ENCODE measurements at regions not wholly inside any gene's neighbourhood (a gene's known extent, or its start where the extent isn't known, plus 50 kb on each side); places are given as distances from the start of the nearest gene placed in this dataset.
"Not testable (repeated sequence)": the region's sequence is repeated elsewhere in the genome, so short reads cannot be mapped to it uniquely, and the experiment has no call there.

DNA sequence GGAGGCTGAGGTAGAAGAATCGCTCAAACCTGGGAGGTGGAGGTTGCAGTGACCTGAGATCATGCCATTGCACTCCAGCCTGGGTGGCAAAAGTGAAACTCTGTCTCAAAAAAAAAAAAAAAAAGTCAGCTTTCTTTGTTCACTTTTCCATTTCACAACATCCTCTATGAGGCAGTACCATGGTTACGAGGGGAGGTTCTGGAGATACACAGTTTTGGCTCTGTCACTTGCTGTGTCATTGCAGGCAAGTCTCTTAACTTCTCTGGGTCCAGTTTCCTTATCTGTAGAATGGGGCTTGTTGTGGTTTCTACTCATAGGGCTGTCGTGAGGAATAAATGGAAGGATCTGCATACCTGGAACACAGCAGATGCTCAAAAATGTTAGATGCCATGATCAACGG, 75.6 kb upstream of the SLC24A4 start:
- H3K4me3 ChIP-seq (ENCODE audit: low read length in 2 of 2) = no peak overlapping the region
- no peak overlapping the region for H3K4me2 ChIP-seq (ENCODE audit: insufficient read depth, low read length, poor library complexity, severe bottlenecking)
- no peak overlapping the region for H3K4ac ChIP-seq (ENCODE audit: low read length)
- no peak overlapping the region for H2BK12ac ChIP-seq (ENCODE audit: low read length)
- no peak overlapping the region for H3K14ac ChIP-seq (ENCODE audit: low read length)
- H2BK5ac ChIP-seq (ENCODE audit: low read length) = no peak overlapping the region
- no peak overlapping the region for H3K18ac ChIP-seq (ENCODE audit: low read length)
- H3K4me1 ChIP-seq (ENCODE audit: control insufficient read depth in 2 of 2, insufficient read depth in 1 of 2, low read depth in 1 of 2, low read length in 2 of 2) = peaks cover 0 to 2% of the 10 kb centered on the region in 2 donors
- no peak overlapping the region for H4K91ac ChIP-seq (ENCODE audit: low read depth, low read length, poor library complexity)
- no peak overlapping the region for H2BK120ac ChIP-seq (ENCODE audit: low read depth, low read length)
- H3K27ac ChIP-seq (replicated peaks; ENCODE audit: low read length) = no peak overlapping the region
- H3K23ac ChIP-seq (ENCODE audit: low read depth, low read length, poor library complexity) = no peak overlapping the region
- no peak overlapping the region for H2AFZ ChIP-seq (ENCODE audit: low read length)
- no peak for DNase-seq (ENCODE audit: low spot score)
- H3K79me1 ChIP-seq (ENCODE audit: low read depth, low read length) = no peaks in the 10 kb centered on the region
- H3K27me3 ChIP-seq (ENCODE audit: control insufficient read depth in 3 of 3, insufficient read depth in 3 of 3, low read depth in 1 of 3, low read length in 3 of 3) = peaks cover 0 to 8% (median under 1%) of the 10 kb centered on the region in 3 experiments
- H3K9ac ChIP-seq (ENCODE audit: low read depth, low read length, poor library complexity) = no peak overlapping the region
- no peak overlapping the region for H2AK5ac ChIP-seq (ENCODE audit: low read depth, low read length)
- WGBS, 2 donors (ENCODE audit: extremely low coverage in 2 of 2, insufficient read length in 2 of 2, insufficient replicate concordance in 1 of 2) = no CpG with 5 or more reads among the region's 4 CpGs
- peaks cover 6 to 13% of the 10 kb centered on the region in 2 donors for H3K9me3 ChIP-seq (replicated peaks in 1 of 2; ENCODE audit: control insufficient read depth in 2 of 2, insufficient read depth in 1 of 2, low read depth in 1 of 2, low read length in 2 of 2)
- H3K36me3 ChIP-seq (replicated peaks in 1 of 2; ENCODE audit: control insufficient read depth in 2 of 2, insufficient read depth in 2 of 2, low read length in 2 of 2) = peaks cover 0 to 2% of the 10 kb centered on the region in 2 donors
- H4K8ac ChIP-seq (ENCODE audit: low read depth, low read length) = no peak overlapping the region
- no peak overlapping the region for H2BK15ac ChIP-seq (ENCODE audit: low read length)

DNA sequence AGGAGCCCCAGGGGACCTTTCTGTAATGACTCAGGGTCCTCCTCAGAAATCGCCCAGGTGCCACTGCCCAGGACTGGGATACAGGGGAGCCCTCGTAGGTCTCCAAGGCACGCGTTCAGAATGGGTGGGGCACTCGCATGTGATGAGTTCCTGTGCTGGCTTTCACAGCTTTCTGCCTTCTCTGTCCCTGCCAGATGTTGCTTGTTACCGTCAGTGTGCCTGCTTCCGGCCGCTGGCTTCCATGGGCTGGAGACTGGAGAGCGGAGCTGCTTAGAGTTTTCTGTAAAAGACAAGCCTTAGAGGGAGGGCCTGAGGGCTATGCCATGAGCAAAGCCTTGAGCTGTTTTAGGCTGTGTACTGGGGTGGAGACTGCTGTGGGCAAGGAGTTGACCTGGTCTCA, 75.0 kb upstream of the SLC24A4 start:
- Histone ChIP-seq H3K23ac (ENCODE audit: low read depth, low read length, poor library complexity) (no peak overlapping the region), H2AK5ac (ENCODE audit: low read depth, low read length) (no peak overlapping the region), H2AFZ (ENCODE audit: low read length) (no peak overlapping the region), H3K79me1 (ENCODE audit: low read depth, low read length) (no peaks in the 10 kb centered on the region), H3K9me3 (replicated peaks in 1 of 2; ENCODE audit: control insufficient read depth in 2 of 2, insufficient read depth in 1 of 2, low read depth in 1 of 2, low read length in 2 of 2) (peaks cover 6 to 13% of the 10 kb centered on the region in 2 donors), H2BK12ac (ENCODE audit: low read length) (no peak overlapping the region), H3K4ac (ENCODE audit: low read length) (no peak overlapping the region), H3K36me3 (replicated peaks in 1 of 2; ENCODE audit: control insufficient read depth in 2 of 2, insufficient read depth in 2 of 2, low read length in 2 of 2) (peaks cover 0 to 2% of the 10 kb centered on the region in 2 donors), H3K9ac (ENCODE audit: low read depth, low read length, poor library complexity) (no peak overlapping the region), H3K27ac (replicated peaks; ENCODE audit: low read length) (no peak overlapping the region), H4K8ac (ENCODE audit: low read depth, low read length) (no peak overlapping the region), H3K4me3 (ENCODE audit: low read length in 2 of 2) (no peak overlapping the region), H2BK15ac (ENCODE audit: low read length) (no peak overlapping the region), H2BK5ac (ENCODE audit: low read length) (no peak overlapping the region), H3K14ac (ENCODE audit: low read length) (no peak overlapping the region), H4K91ac (ENCODE audit: low read depth, low read length, poor library complexity) (no peak overlapping the region), H3K4me1 (ENCODE audit: control insufficient read depth in 2 of 2, insufficient read depth in 1 of 2, low read depth in 1 of 2, low read length in 2 of 2) (peaks cover 0 to 3% of the 10 kb centered on the region in 2 donors), H3K27me3 (ENCODE audit: control insufficient read depth in 3 of 3, insufficient read depth in 3 of 3, low read depth in 1 of 3, low read length in 3 of 3) (peaks cover 0 to 10% (median 6%) of the 10 kb centered on the region in 3 experiments), H2BK120ac (ENCODE audit: low read depth, low read length) (no peak overlapping the region), H3K18ac (ENCODE audit: low read length) (no peak overlapping the region), H3K4me2 (ENCODE audit: insufficient read depth, low read length, poor library complexity, severe bottlenecking) (no peak overlapping the region)
- WGBS, 2 donors (ENCODE audit: extremely low coverage in 2 of 2, insufficient read length in 2 of 2, insufficient replicate concordance in 1 of 2) = no CpG with 5 or more reads among the region's 9 CpGs
- DNase-seq (ENCODE audit: low spot score) = no peak

GRCh38 chr14:92248696-92249095, 74.3 kb upstream of the SLC24A4 start:
- WGBS, 2 donors (ENCODE audit: extremely low coverage in 2 of 2, insufficient read length in 2 of 2, insufficient replicate concordance in 1 of 2) = no CpG with 5 or more reads among the region's 3 CpGs
- H3K4ac ChIP-seq (ENCODE audit: low read length) = no peak overlapping the region
- H2BK5ac ChIP-seq (ENCODE audit: low read length) = no peak overlapping the region
- no peak overlapping the region for H2BK120ac ChIP-seq (ENCODE audit: low read depth, low read length)
- no peak overlapping the region for H3K18ac ChIP-seq (ENCODE audit: low read length)
- peaks cover 6 to 11% of the 10 kb centered on the region in 2 donors for H3K9me3 ChIP-seq (replicated peaks in 1 of 2; ENCODE audit: control insufficient read depth in 2 of 2, insufficient read depth in 1 of 2, low read depth in 1 of 2, low read length in 2 of 2)
- no peak overlapping the region for H4K91ac ChIP-seq (ENCODE audit: low read depth, low read length, poor library complexity)
- peaks cover 3 to 8% of the 10 kb centered on the region in 2 donors for H3K4me1 ChIP-seq (ENCODE audit: control insufficient read depth in 2 of 2, insufficient read depth in 1 of 2, low read depth in 1 of 2, low read length in 2 of 2)
- no peak overlapping the region for H4K8ac ChIP-seq (ENCODE audit: low read depth, low read length)
- H3K4me2 ChIP-seq (ENCODE audit: insufficient read depth, low read length, poor library complexity, severe bottlenecking) = no peak overlapping the region
- no peak overlapping the region for H2AK5ac ChIP-seq (ENCODE audit: low read depth, low read length)
- no peak overlapping the region for H2BK12ac ChIP-seq (ENCODE audit: low read length)
- H2AFZ ChIP-seq (ENCODE audit: low read length) = no peak overlapping the region
- no peak overlapping the region for H3K9ac ChIP-seq (ENCODE audit: low read depth, low read length, poor library complexity)
- H3K79me1 ChIP-seq (ENCODE audit: low read depth, low read length) = no peaks in the 10 kb centered on the region
- H3K23ac ChIP-seq (ENCODE audit: low read depth, low read length, poor library complexity) = no peak overlapping the region
- H3K14ac ChIP-seq (ENCODE audit: low read length) = no peak overlapping the region
- no peak overlapping the region for H2BK15ac ChIP-seq (ENCODE audit: low read length)
- H3K36me3 ChIP-seq (replicated peaks in 1 of 2; ENCODE audit: control insufficient read depth in 2 of 2, insufficient read depth in 2 of 2, low read length in 2 of 2) = peaks cover 0 to 2% of the 10 kb centered on the region in 2 donors
- peaks cover 0 to 17% (median 12%) of the 10 kb centered on the region in 3 experiments for H3K27me3 ChIP-seq (ENCODE audit: control insufficient read depth in 3 of 3, insufficient read depth in 3 of 3, low read depth in 1 of 3, low read length in 3 of 3)
- H3K27ac ChIP-seq (replicated peaks; ENCODE audit: low read length) = no peak overlapping the region
- no peak for DNase-seq (ENCODE audit: low spot score)
- no peak overlapping the region for H3K4me3 ChIP-seq (ENCODE audit: low read length in 2 of 2)

GRCh38 chr14:92250366-92250765, 72.6 kb upstream of the SLC24A4 start:
- peaks cover 3 to 10% of the 10 kb centered on the region in 2 donors for H3K4me1 ChIP-seq (ENCODE audit: control insufficient read depth in 2 of 2, insufficient read depth in 1 of 2, low read depth in 1 of 2, low read length in 2 of 2)
- H3K9ac ChIP-seq (ENCODE audit: low read depth, low read length, poor library complexity); H3K9me3 ChIP-seq (replicated peaks in 1 of 2; ENCODE audit: control insufficient read depth in 2 of 2, insufficient read depth in 1 of 2, low read depth in 1 of 2, low read length in 2 of 2); H3K23ac ChIP-seq (ENCODE audit: low read depth, low read length, poor library complexity); H2BK120ac ChIP-seq (ENCODE audit: low read depth, low read length); H3K79me1 ChIP-seq (ENCODE audit: low read depth, low read length); H2BK5ac ChIP-seq (ENCODE audit: low read length); H3K27ac ChIP-seq (replicated peaks; ENCODE audit: low read length); H4K91ac ChIP-seq (ENCODE audit: low read depth, low read length, poor library complexity); H2BK12ac ChIP-seq (ENCODE audit: low read length); H3K4me2 ChIP-seq (ENCODE audit: insufficient read depth, low read length, poor library complexity, severe bottlenecking); H3K36me3 ChIP-seq (replicated peaks in 1 of 2; ENCODE audit: control insufficient read depth in 2 of 2, insufficient read depth in 2 of 2, low read length in 2 of 2); H3K4ac ChIP-seq (ENCODE audit: low read length); H3K18ac ChIP-seq (ENCODE audit: low read length); H2AK5ac ChIP-seq (ENCODE audit: low read depth, low read length); H3K4me3 ChIP-seq (ENCODE audit: low read length in 2 of 2); H2AFZ ChIP-seq (ENCODE audit: low read length); H2BK15ac ChIP-seq (ENCODE audit: low read length); H4K8ac ChIP-seq (ENCODE audit: low read depth, low read length); H3K14ac ChIP-seq (ENCODE audit: low read length); DNase-seq (ENCODE audit: low spot score): not testable (repeated sequence)
- WGBS, 2 donors (ENCODE audit: extremely low coverage in 2 of 2, insufficient read length in 2 of 2, insufficient replicate concordance in 1 of 2) = no CpG with 5 or more reads among the region's 8 CpGs
- peaks cover 0 to 32% (median 19%) of the 10 kb centered on the region in 3 experiments for H3K27me3 ChIP-seq (ENCODE audit: control insufficient read depth in 3 of 3, insufficient read depth in 3 of 3, low read depth in 1 of 3, low read length in 3 of 3)
